Fibroblast of skin of back (primary cell): ENCODE measurements at regions not wholly inside any gene's neighbourhood (a gene's known extent, or its start where the extent isn't known, plus 50 kb on each side); places are given as distances from the start of the nearest gene placed in this dataset.

Experiments used
- DNase-seq: peaks from one replicate; pipeline ENCODE4 v3.0.0-alpha.2; 2013

DNA sequence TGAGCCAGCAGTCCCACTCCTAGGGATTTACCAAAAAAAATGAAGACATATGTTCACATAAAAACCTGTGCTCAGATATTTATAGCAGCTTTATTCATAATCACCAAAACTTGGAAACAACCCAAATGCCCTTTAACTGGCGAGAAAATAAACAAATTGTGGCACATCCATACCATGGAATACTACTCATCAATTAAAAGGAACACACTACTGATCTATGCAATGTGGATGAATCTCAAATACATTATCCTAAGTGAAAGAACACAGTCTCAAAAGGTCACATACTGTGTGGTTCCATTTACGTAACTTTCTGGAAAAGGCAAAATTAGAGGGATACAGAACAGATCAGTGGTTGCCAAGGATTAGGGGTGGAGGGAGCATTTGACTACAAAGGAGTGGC, 394.5 kb downstream of the SHQ1 start:
- DNase-seq, result no peak

DNA sequence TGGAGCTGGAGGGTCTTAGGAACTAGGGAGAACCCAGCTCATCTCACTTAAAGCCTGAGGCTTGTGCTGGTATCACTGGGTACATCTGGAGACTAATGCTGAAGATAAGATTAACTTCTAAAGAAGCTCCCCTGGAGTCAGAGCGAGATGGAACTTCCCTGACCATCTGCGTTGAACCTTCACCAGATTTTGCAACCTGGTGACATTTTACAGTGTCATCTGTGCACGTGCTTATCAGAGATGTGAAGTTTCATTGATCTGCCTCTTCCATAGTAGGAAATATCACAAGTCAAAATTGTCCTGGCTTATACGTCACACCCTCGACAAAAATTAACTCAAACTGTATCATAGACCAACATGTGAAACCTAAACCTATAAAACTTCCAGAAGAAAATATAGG, 395.5 kb downstream of the SHQ1 start:
- DNase-seq, result no peak

DNA sequence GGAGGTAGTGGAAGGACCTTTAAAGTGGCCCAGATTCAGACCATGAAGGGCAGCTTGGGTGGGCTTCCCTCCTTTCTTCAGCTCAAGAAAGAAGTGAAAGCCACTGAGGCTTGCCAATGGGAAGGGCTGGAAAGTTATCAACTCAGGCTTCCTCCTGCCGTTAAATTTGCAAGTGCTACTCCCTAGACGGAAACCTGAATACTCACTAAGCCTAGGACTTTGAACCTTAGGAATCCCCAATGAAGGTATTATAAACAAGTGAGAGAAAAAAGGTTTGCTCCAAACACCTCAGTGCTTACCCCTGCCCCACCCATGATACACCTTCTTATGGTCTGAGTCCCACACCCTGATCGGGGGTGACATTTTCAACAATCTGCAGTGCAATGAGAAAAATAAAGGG, 396.4 kb downstream of the SHQ1 start:
- no peak for DNase-seq

DNA sequence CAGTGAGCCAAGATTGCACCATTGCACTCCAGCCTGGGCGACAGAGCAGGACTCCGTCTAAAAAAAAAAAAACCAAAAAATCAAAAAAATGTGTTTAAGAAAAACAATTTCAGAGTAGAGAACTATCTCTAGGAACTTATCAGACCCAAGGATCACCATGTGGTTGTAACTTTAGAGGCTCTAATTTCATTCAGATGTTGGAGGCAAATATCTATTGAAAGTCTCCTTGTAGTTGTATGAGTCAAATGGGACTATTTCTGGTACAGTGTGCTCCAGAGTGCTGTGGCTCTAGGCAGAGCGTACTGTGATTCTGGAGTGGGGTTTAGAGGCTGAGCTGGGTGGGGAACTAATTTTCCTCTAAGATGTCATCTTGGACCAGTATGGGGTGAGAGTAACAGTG, 398.7 kb downstream of the SHQ1 start:
- DNase-seq, result peak; percentile 55

DNA sequence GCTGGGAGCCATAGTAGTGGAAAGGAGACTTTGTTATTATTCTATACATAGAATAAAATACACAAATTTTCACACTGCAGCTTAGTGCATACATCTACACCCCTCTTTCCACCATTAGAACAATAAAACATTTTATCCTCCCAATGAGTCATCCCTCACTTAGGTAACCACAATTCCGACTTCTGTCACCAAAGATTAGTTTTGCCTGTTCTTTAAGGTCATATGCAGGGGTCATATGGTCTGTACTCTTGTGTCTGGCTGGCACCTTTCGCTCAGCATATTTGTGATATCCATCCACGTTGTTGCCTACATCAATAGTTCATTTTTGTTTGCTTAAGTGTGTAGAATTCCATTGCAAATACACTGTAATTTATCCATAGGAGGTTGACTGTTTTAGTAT, 399.4 kb downstream of the SHQ1 start:
- peak; percentile 16 for DNase-seq

DNA sequence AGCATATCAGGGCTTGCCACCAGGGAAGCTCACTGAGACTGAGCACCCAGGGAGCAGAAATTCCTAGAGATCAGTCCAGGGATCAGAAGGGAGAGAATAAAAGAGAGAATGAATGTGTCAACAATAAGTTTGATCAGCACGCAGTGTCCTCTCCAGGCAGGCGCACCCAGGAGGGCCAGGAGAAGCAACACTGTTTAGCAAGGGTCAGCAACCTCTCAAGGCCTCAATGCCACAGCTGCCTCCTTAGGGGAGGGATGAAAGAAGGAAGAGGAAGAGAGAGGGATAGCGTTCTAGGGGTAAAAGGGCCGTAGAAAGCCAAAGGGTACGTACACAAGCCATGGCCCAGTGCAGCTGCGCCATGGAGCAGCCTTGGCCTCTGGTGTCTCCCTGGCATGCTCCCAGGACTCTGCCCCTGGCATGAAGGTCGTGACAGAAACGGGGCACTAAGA, 399.8 kb downstream of the SHQ1 start:
- DNase-seq, result no peak

DNA sequence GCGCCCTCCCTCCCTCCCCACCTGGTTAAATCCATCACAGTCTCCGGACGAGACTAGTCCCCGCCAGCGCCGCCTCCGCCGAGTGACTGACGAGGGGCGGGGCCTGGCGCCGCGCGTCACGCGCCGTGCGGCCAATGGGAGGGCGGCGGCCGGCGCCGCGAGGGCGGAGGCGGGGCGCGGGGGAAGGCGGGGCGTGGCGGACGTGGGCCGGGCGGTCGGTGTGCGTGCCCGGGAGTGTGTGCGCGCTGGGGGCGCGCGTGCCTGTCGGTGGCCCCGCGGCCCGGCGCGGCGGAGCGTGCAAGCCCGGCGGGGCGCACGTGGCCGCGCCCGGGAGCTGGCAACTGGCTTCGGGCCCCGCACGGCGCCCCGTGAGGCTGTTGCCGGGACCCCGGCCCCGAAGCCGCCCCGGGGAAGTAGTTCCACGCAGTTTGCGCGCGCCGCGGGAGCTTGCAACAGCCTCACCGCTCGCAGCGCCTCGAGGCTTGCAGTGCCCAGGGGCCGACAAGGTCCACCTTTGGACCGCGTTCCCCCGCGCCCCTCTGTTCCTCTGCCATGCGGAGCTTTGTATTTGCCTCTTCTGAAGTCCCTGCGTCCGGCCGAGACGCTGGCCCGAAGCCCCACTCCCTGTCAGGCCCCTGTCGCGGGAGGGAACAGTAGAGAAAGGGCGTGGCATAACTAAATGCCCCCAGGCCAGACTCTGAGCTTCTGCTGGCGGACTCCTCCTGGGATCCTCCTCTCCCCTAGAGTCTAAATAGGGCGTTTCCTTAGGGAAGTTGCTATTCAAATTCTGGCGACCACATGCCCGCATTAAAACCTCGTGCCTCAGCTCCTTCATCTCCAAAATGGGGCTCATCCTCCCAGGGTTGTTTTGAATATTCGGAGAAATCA, 400.9 kb downstream of the SHQ1 start:
- DNase-seq, result peak; percentile 89

DNA sequence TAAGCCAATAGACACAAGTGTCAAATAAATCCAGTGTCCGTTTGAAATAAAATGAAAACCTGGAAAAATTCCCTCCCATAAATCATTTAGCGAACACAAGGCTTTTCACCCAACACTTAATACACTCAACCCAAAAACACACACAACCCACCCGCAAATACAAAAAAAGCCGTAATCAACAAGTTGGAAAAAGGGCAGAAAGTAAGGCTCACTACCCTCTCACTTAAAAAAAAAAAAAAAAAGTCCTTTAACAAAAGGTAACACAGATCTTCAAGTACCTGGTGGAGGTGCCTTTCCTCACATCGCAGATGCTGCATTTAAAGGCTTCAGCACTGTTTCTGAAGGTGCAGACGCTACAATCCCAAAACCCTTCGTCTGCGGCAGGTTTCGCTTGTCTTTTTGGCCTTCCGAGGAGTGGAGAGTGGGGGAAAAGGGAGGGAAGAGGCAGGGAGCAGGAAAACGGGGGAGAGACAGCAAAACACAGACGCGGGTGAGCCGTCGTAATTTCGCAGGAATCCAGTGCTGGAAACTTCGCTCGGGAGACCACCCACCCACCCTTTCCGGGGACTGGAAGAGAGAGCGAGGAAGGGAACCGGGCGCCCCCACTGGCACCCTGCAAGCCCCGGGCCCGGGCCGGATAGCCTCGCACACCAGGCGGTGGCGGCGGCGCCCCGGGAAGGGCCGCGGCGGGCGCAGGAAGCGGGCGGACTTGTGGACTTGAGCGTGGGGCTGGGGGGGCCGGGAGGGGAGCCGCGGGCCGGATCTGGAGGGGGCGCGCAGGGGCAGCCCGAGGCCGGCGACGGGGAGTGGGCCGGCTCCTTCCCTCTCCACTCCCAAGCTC, 401.8 kb downstream of the SHQ1 start, which contains the start of gene RYBP:
Gene RYBP (minus strand): TSS at position 404 of the 841 bp plus-strand sequence.
- DNase-seq, result peak; percentile 46

DNA sequence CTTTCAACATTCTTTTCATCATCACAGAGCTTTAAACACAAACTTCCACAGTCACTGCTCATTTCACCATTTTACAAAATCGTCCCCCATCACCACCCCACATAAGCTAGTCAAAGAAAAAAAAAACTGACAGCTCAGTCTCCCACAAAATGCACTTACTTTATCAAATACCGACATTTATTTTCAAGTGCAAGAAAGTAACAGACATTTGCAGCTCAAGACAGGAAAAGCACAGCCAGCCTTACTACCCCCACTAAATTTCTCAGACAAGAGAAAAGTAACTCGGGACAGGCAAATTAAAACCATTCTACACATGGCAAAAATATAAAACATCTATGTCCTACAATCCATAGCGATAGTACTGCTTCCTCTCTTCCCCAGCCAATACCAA, 402.4 kb downstream of the SHQ1 start:
- no peak for DNase-seq

DNA sequence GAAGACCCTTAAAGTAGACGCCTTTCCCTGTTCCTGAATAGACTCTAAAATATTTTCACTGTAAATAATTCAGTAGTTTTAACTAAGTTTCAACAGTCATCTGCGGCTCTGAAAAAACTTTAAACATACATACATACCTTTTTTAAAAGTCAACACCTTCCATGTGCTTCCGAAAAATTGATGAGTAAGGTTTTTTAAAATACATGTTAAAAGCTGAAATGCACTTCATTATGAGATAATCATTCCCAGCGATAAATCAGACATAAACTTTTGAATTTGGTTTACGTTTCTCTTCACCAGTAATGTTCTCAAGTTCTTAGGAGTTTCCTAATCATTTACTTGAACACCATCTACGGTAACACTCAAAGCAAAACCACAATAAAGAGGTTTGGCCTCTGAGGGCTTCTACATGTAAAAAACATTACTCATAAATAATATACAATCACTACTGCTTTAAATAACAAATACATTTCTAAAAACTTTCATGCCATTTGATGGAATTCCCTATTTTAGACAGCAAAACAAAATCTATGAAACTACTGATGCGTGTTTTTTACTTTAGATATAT, 403.5 kb downstream of the SHQ1 start:
- no peak for DNase-seq

DNA sequence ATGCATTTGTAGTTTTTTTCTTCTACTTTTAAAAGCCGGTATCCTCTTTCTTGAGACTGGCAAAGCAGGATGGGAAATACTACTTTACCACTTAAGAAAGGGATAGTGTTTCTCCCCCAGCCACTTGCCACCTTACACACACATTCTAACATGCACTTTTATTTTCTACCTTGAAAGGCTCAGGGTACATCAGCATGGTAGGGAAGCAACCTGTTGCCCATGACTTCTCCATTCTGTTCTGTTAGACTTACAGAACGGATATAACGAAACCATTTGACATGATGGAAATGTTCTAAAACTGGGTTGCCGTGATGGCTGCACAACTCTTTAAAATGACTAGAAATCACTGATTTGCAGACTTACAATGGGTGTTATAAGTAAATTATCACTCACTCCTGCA, 405.5 kb downstream of the SHQ1 start:
- no peak for DNase-seq

DNA sequence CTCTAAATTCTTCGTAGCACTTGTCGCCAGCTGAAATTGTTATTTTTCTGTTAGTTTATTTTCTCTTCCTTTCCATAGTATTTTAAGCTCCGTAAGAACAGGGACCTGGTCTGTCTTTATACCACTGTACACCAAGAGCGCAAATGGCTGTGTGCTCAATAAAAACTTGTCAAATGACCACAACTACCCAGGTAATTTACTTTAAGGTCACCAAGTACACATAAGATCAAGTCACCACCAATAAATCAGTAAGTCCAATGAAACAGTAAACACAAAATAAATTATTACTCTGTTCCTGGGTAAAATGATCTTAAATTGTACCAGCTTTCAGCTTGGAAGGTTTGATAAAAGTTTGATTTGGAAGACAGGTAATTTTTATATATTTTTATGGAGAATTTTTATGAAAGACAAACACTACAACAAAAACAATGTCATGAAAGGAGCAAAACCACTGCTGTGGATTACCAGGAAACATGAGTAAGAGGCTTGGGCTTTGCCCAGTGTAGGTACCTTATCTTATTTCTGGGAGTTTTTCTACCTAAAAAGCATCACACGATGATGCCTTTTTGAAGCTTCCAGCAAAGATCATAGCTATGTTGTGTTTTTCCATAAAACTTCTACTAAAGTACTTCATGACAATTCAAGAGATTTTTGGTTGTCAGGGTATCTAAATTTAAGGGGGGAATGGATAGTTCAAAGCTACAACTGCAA, 406.8 kb downstream of the SHQ1 start:
- no peak for DNase-seq

DNA sequence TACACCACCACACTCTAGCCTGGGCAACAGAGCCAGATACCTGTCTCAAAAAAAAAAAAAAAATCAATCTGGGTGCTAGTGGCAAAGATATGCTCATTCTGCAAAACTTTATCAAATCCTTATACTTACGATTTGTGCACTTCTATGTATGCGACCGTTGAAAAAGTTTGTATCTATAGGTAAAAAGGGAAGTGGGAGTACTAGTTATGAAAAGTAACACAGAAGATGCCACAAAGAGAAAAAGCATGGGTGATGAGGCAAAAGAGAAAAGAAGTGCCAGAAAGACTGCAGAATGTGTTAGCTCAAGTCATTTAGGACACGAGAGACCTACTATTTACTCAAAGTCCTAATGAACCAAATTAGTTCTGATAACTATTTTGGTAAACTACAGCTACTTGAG, 407.8 kb downstream of the SHQ1 start:
- DNase-seq, result no peak

DNA sequence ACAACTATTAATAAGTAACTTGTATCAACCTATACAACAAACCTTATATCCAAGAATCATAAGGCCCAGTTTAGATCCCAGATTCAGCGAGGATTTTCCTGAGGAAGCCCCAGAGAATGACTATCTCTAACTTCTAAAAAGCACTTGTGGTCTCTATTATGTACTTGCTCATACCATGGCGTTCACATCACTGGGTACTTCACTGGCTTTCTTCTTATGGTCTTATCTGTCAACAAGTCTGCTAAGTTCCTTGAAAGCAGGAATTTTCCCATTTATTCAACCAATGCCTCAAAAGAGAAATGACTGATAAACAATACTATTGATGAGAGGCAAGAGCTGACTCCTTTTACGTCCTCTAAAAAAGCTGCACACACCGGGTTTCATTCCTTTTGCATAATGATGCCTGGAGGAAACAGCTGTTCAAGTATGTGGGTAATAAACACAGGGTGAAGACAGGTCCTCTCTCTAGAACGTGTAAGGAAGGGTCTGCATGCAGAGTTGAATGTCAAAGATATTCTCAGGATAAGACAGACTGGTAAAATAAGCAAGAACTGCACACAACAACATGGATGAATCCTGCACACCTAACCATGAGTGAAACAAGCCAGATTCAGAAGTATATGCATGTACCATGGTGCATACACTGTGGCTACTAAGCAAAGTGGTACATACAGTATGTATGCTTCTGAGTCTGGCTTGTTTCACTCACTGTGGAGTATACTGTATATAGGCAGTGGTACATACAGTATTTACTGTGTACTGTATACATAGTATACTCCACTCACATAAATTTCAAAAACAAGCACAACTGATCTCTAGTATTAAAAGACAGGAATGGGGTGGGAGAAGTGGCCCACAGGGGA, 408.7 kb downstream of the SHQ1 start:
- no peak for DNase-seq

DNA sequence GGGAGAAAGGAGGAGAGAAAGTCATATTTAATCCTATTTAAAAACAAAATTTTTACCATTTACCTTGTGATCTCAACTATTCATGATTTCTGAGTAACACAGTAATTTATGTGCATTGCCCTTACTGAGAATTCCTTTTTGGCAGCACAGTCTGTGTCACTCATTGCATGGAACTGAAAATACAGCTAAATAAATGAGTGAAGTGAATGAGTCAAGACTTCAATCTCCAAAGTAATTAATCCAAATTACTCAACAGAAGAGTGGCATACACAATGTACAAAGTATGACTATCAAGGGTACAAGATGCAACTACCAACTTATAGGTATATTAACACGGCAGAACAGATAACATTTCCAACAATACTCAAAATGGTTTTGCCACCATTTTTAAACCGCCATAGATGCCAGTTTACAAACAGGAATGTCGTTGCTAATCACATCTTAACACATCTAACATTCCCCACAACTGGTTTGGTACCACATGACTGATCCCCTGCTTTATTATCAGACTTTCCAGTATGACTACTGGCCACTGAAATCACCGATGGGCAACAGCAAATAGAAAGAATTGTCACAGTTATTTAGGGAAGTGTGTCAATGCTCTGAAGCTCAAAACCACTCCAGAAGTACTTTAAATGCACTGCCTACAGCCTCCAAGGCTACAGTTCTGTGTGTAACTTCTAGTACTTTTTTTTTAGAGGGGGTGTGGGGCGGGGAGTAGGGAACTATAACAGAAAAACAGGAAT, 410.4 kb downstream of the SHQ1 start:
- no peak for DNase-seq

DNA sequence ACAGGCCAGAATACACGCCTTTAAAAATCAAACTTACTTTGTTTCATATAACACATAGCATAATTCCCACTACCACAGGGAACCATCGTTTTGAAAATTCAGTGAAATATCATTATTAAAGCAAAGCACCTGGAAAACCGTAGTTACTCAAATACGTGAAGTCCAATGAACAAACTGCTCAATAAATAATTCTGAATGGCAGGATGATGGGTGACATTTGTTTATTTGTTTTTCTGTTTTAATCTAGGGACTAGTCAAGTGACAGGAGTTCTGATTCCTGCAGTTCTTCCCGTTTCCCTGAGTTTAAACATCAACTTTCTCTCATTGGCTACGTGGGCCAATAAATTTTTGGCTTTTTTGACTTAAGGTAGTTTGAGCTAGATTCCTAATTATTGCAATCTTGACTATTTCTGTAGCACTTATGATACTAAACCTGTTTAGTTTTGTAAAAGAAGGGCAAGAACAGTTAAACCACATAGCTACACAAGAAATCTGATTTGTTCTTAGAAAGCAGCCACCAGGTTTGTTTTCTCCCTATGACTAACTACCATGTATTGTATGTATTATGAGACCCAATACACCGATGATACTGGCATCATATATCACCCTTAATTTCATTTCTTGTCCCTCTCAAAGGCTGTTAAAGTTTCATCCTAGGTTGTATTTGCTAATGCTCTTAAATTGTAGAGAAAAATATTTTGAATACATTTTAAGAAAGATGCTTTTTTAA, 411.2 kb downstream of the SHQ1 start:
- no peak for DNase-seq

DNA sequence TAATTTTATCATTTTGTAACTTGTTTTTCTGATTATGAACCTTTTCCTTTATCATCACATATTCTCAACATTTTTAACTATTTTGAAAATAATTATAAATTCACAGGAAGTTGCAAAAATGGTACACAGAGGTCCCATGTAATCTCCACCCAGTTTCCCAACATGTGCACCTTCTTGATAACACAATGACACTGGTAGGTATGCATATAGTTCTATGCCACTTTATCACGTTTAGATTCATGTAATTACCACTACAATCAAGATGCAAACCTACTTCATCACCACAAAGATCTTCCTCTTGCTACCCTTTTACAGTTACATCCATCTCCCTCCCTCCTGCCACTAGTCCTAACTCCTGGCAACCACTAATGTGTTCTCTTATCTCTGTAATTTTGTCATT, 413.9 kb downstream of the SHQ1 start:
- no peak for DNase-seq

DNA sequence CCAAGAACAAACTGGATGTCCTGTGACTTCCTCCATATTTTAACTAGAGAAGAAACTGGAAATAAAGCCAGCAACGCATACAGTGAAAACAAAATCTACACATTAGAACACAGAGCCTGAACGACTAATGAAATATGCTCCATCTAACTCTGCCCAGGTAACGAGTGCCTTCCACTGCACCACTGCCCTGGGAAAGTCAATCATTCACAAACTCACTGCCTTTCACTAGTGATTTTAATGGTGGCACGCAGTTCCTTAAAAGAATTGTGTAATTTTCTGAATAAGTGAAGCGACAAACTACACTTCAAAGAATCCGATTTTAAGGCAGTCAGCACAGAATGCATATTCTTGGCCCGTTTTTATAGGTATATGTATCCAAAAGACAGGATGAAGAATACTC, 416.0 kb downstream of the SHQ1 start:
- no peak for DNase-seq

DNA sequence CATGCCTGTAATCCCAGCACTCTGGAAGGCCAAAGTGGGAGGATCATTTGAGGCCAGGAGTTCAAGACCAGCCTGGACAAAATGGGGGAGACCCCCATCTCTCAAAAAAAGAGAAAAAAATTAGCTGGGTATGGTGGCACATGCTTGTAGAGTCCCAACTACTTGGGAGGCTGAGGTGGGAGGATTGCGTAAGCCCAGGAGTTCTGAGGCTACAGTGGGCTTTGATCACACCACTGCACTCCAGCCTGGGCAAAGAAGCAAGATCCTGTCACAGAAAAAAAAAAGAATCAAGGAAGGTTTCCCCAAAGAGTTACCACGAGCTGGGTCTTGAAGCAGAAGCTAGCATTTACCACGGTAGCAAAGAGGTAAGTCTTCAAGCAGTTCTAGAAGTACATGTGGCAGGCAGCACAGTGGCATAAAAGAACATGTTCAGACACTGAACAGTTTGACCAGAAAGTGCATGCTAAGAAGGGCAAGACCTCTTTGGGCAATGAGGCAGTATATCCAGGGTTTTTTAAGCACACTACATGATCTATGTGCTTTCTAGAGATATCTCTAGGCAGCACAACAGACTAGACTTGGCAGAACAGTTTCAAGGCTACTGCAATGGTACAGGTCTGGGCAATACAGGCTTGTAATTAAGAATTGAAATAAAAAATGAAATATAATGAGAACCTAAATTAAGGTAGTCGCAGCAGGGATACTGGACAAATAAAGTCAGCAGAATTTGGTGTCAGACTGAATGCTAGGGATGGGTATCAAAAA, 418.5 kb downstream of the SHQ1 start:
- DNase-seq, result no peak
